Neural cell (in vitro differentiated cells): ENCODE measurements at regions not wholly inside any gene's neighbourhood (a gene's known extent, or its start where the extent isn't known, plus 50 kb on each side); places are given as distances from the start of the nearest gene placed in this dataset.

Experiments used
- H2AFZ ChIP-seq: fragments of 200-600, 300-800 bp; sonication (generic), shearing (Covaris generic); 2 replicates; pipeline ENCODE4 v1.6.0; 2014; ENCODE audit warnings: low read depth, mild to moderate bottlenecking, antibody characterized with exemption, low read length, moderate library complexity
- H3F3A ChIP-seq: fragments of 200-600 bp; shearing (Covaris generic); 2 replicates; pipeline ENCODE4 v1.6.1; 2016; ENCODE audit warnings: mild to moderate bottlenecking, moderate library complexity, mixed read lengths, antibody characterized with exemption, low read length; ENCODE audit not compliant: insufficient read depth, poor library complexity, severe bottlenecking
- H3K27ac ChIP-seq: fragments of 200-600, 300-800 bp; sonication (generic), shearing (Covaris generic); 2 replicates; pipeline ENCODE4 v1.5.1; 2014; ENCODE audit warnings: mild to moderate bottlenecking, low read length, moderate library complexity
- H3K27me3 ChIP-seq: fragments of 300-800, 200-600 bp; sonication (generic), shearing (Covaris generic); 2 replicates; pipeline ENCODE4 v1.6.0; 2014; ENCODE audit warnings: mild to moderate bottlenecking, low read depth, low read length, moderate library complexity; ENCODE audit not compliant: insufficient read depth
- H3K36me3 ChIP-seq: fragments of 300-800, 200-600 bp; sonication (generic), shearing (Covaris generic); 2 replicates; pipeline ENCODE4 v1.5.1; 2014; ENCODE audit warnings: mild to moderate bottlenecking, antibody characterized with exemption, low read length, moderate library complexity; ENCODE audit not compliant: insufficient read depth
- H3K4me2 ChIP-seq: fragments of 300-800, 200-600 bp; sonication (generic), shearing (Covaris generic); 2 replicates; pipeline ENCODE4 v1.6.0; 2014; ENCODE audit warnings: mild to moderate bottlenecking, low read length
- H3K4me3 ChIP-seq: fragments of 300-800, 200-600 bp; sonication (generic), shearing (Covaris generic); 2 replicates; pipeline ENCODE4 v1.5.1; 2014; ENCODE audit warnings: mild to moderate bottlenecking, low read length, moderate library complexity
- H3K79me2 ChIP-seq: fragments of 200-600 bp; shearing (Covaris generic); replicated peaks from 2 replicates; pipeline ENCODE4 v1.6.0; 2014; ENCODE audit warnings: mild to moderate bottlenecking, low read length, moderate library complexity; ENCODE audit not compliant: insufficient read depth
- H3K9ac ChIP-seq: fragments of 300-800, 200-600 bp; sonication (generic), shearing (Covaris generic); 2 replicates; pipeline ENCODE4 v1.6.1; 2016; ENCODE audit warnings: mild to moderate bottlenecking, low read length, mixed read lengths
- H3K9me2 ChIP-seq: fragments of 200-600 bp; shearing (Covaris generic); 2 replicates; pipeline ENCODE4 v1.6.1; 2016; ENCODE audit warnings: mild to moderate bottlenecking, low read length, mixed read lengths; ENCODE audit not compliant: insufficient read depth
- H3K9me3 ChIP-seq: fragments of 200-600, 300-800 bp; sonication (generic), shearing (Covaris generic); 2 replicates; pipeline ENCODE4 v1.6.1; 2016; ENCODE audit warnings: mild to moderate bottlenecking, mixed run types, low read length, moderate library complexity, mixed read lengths
- H4K20me1 ChIP-seq: fragments of 200-600 bp; shearing (Covaris generic); 2 replicates; pipeline ENCODE4 v1.6.1; 2016; ENCODE audit warnings: mild to moderate bottlenecking, mixed run types; ENCODE audit not compliant: insufficient read depth
- EP300 ChIP-seq: fragments of 450-650 bp; conservative IDR thresholded peaks from 2 replicates; pipeline ENCODE4 v1.6.1; 2014; ENCODE audit warnings: antibody characterized with exemption, mild to moderate bottlenecking, moderate library complexity; ENCODE audit not compliant: poor library complexity, severe bottlenecking
- EZH2 ChIP-seq: fragments of 200-600, 300-800 bp; shearing (Covaris generic), sonication (generic); IDR thresholded peaks from 2 replicates; pipeline ENCODE4 v1.6.1; 2014; ENCODE audit warnings: antibody characterized with exemption, low read length, borderline replicate concordance, mild to moderate bottlenecking; ENCODE audit not compliant: insufficient read depth, poor library complexity, severe bottlenecking
- MXI1 ChIP-seq: fragments of 450-650 bp; conservative IDR thresholded peaks from 2 replicates; pipeline ENCODE4 v1.6.1; 2014; ENCODE audit warnings: antibody characterized with exemption, mild to moderate bottlenecking; ENCODE audit not compliant: poor library complexity, severe bottlenecking
- POLR2AphosphoS5 ChIP-seq: IDR thresholded peaks from 2 replicates; pipeline ENCODE4 v1.6.1; 2012
- RAD21 ChIP-seq: fragments of 450-650 bp; conservative IDR thresholded peaks from 2 replicates; pipeline ENCODE4 v1.6.1; 2014; ENCODE audit warnings: antibody characterized with exemption, mild to moderate bottlenecking, moderate library complexity
- REST ChIP-seq: IDR thresholded peaks from 2 replicates; pipeline ENCODE4 v1.6.1; 2012; ENCODE audit warnings: borderline replicate concordance
- SMC3 ChIP-seq: fragments of 450-650 bp; conservative IDR thresholded peaks from 2 replicates; pipeline ENCODE4 v1.6.1; 2014; ENCODE audit warnings: antibody characterized with exemption, mild to moderate bottlenecking, moderate library complexity; ENCODE audit not compliant: poor library complexity
- TAF1 ChIP-seq: IDR thresholded peaks from 2 replicates; pipeline ENCODE4 v1.6.1; 2012; ENCODE audit warnings: low read depth
- TF ChIP-seq, protein P1 (sequence below): fragments of 450-650 bp; IDR thresholded peaks from 2 replicates; pipeline ENCODE4 v1.5.1; 2014; ENCODE audit warnings: antibody characterized with exemption, mild to moderate bottlenecking, moderate library complexity; ENCODE audit not compliant: poor library complexity, severe bottlenecking

GRCh38 chr2:217626926-217627325, 375.9 kb downstream of the TNS1 start:
- H3K27me3 ChIP-seq: no peaks in the 10 kb centered on the region
- no peaks in the 10 kb centered on the region for H3K79me2 ChIP-seq
- H3K9me2 ChIP-seq: no peaks in the 10 kb centered on the region

DNA sequence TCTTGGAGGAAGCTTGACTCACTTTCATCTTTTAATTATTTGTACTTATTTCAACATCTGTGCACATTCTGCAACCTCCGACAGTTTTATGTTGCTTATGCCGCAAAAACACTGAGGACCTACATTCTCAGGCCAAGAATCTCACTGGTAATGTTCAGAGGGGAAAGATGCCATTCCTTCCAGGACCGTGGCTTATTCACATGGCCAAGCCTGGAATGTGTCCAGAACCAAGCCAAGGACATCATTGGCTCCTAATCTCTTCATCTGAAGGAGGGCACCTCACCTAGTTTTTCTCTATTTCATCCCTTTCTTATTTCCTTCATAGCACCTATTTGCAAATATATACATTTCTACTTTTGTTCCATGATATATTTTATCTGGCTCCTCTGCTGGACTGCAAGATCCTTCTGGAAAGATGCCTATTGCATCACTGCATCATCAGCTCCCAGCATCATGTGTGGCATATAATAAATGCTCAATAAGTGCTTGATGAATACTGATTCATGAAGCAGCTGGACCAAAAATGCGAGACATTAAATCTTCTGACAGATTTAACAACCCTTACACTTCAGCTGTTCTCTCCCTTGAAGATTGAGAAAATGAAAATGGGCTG, 377.1 kb downstream of the TNS1 start:
- Histone ChIP-seq H3K27ac (no peak overlapping the region), H3K9ac (no peak overlapping the region), H3K36me3 (no peaks in the 10 kb centered on the region), H3K79me2 (no peaks in the 10 kb centered on the region), H3K9me2 (no peaks in the 10 kb centered on the region), H3F3A (no peaks in the 10 kb centered on the region), H3K27me3 (no peaks in the 10 kb centered on the region), H3K9me3 (no peaks in the 10 kb centered on the region), H3K4me2 (no peak overlapping the region), H2AFZ (no peak overlapping the region), H3K4me3 (no peak overlapping the region), H4K20me1 (no peaks in the 10 kb centered on the region)
- TF ChIP-seq MXI1 (no peak), REST (no peak), EP300 (no peak), SMC3 (no peak), EZH2 (no peak), TAF1 (no peak), POLR2AphosphoS5 (no peak), RAD21 (no peak)
- TF ChIP-seq, protein P1, sequence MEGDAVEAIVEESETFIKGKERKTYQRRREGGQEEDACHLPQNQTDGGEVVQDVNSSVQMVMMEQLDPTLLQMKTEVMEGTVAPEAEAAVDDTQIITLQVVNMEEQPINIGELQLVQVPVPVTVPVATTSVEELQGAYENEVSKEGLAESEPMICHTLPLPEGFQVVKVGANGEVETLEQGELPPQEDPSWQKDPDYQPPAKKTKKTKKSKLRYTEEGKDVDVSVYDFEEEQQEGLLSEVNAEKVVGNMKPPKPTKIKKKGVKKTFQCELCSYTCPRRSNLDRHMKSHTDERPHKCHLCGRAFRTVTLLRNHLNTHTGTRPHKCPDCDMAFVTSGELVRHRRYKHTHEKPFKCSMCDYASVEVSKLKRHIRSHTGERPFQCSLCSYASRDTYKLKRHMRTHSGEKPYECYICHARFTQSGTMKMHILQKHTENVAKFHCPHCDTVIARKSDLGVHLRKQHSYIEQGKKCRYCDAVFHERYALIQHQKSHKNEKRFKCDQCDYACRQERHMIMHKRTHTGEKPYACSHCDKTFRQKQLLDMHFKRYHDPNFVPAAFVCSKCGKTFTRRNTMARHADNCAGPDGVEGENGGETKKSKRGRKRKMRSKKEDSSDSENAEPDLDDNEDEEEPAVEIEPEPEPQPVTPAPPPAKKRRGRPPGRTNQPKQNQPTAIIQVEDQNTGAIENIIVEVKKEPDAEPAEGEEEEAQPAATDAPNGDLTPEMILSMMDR: no peak

More at GRCh38 chr2:217626926-217627325, 375.9 kb downstream of the TNS1 start:
- TF ChIP-seq REST: no peak
- Histone ChIP-seq H2AFZ (no peak overlapping the region), H4K20me1 (no peaks in the 10 kb centered on the region), H3K9ac (no peak overlapping the region), H3K36me3 (no peaks in the 10 kb centered on the region), H3K9me3 (no peaks in the 10 kb centered on the region), H3K4me2 (no peak overlapping the region), H3K27ac (no peak overlapping the region), H3F3A (no peaks in the 10 kb centered on the region), H3K4me3 (no peak overlapping the region)
